Thyroid gland (tissue), 4 donors: ENCODE measurements at regions not wholly inside any gene's neighbourhood (a gene's known extent, or its start where the extent isn't known, plus 50 kb on each side); places are given as distances from the start of the nearest gene placed in this dataset.
"Not testable (repeated sequence)": the region's sequence is repeated elsewhere in the genome, so short reads cannot be mapped to it uniquely, and the experiment has no call there.

Experiments used
- POLR2A ChIP-seq, 2 donors: fragments of 450-650 bp; IDR thresholded peaks; one replicate each; pipeline ENCODE4 v1.6.1; 2017; ENCODE audit warnings: antibody characterized with exemption in 2 of 2, mild to moderate bottlenecking in 2 of 2, moderate library complexity in 1 of 2
- TF ChIP-seq, protein P1 (sequence below), 6 experiments: fragments of 200-600 bp in 3 of 6; fragments of 450-650 bp in 3 of 6; sonication (generic) in 3 of 6; IDR thresholded peaks; one replicate each; pipeline ENCODE4 v1.5.1; 2016 to 2019; ENCODE audit warnings: antibody characterized with exemption in 6 of 6, mild to moderate bottlenecking in 2 of 6, inconsistent platforms in 1 of 6, moderate library complexity in 1 of 6

DNA sequence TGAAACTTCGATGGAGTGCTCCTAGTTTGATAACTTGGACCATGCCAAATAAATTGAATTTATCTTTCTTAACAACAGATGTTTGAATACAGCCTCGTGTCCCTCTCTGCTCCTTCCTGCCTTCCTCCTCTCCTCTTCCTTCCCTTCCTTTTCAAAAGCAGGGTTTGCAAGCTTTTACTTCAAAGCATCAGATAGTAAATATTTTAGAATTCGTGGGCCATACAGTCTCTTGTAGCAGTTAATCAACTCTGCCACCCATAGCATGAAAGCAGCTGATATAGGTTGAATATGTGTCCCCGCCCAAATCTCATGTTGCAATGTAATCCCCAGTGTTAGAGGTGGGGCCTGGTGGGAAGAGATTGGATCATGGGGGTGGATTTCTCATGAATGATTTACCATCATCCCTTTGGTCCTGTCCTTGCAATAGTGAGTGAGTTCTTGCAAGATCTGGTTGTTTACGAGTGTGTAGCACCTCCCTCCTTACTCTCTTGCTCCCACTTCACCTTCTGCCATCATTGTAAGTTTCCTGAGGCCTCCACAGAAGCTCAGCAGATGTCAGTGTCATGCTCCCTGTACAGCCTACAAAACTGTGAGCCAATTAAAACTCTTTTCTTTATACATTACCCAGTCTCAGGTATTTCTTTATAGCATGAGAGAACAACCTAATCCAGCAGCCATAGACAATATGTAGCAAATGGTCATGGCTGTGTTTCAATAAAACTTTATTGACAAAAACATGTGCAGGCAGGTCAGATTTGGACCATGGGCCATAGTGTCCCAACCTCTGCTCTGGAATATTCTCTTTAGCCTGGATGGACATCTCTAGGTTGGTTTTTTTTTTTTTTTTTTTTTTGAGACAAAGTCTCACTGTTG, 102.8 kb downstream of the ALG1L2 start:
- not testable (repeated sequence) for TF ChIP-seq POLR2A (IDR thresholded peaks at IDR 0.05)
- TF ChIP-seq, protein P1, sequence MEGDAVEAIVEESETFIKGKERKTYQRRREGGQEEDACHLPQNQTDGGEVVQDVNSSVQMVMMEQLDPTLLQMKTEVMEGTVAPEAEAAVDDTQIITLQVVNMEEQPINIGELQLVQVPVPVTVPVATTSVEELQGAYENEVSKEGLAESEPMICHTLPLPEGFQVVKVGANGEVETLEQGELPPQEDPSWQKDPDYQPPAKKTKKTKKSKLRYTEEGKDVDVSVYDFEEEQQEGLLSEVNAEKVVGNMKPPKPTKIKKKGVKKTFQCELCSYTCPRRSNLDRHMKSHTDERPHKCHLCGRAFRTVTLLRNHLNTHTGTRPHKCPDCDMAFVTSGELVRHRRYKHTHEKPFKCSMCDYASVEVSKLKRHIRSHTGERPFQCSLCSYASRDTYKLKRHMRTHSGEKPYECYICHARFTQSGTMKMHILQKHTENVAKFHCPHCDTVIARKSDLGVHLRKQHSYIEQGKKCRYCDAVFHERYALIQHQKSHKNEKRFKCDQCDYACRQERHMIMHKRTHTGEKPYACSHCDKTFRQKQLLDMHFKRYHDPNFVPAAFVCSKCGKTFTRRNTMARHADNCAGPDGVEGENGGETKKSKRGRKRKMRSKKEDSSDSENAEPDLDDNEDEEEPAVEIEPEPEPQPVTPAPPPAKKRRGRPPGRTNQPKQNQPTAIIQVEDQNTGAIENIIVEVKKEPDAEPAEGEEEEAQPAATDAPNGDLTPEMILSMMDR (IDR thresholded peaks at IDR 0.05) = not testable (repeated sequence)
